ENCODE measurements at regions not wholly inside any gene's neighbourhood (a gene's known extent, or its start where the extent isn't known, plus 50 kb on each side); places are given as distances from the start of the nearest gene placed in this dataset.

DNA sequence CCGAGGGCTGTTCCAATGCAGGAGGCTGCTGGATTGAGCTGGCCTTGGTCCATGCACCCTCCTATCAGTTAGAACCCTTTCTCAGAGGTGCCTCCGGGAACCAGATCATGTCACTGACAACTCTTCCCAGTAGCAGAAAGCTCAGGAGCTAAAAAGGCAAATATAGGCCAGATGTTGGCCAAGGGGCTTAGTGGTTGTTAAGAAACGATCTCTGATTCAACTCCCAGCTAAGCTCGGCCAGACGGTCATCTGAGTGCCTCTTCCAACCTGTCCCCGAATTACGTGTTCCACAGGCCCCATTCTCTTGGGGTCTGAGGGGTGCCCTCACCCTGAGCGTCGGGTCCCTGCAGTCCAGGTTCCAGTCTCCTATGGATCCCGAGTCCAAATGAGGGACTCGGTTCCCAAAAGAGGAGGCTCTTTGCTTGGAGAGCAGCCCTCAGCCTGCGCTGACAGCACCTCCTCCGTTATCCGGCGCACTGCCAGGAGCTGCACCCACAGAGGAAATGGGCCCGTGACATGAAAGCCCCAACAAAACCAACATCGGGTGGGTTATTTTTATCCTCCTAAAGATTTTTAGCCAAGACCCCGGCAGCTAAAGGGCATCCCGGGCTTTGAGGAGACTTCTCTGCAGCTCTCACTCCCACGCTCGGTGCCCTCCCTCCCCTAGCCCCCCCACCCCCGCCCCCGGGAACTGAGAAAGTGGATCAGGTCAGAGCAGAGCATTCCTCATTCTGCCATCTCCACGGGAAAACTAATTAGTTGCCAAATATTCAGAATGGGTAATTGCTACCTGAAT lies 106.6 kb upstream of the ID2 start:
- no peaks in the 10 kb centered on the region for H3K9me3 ChIP-seq (ENCODE audit: insufficient read depth, low read depth, low read length)
- H3K4me2 ChIP-seq (ENCODE audit: low read depth, low read length, poor library complexity, severe bottlenecking), result peak overlapping the region; percentile 73
- peaks cover 55% of the 10 kb centered on the region for H3K4me1 ChIP-seq (ENCODE audit: insufficient read depth, low read length, poor library complexity, severe bottlenecking)

GRCh38 chr2:8575834-8576423 lies 105.9 kb upstream of the ID2 start:
- H3K4me3 ChIP-seq (ENCODE audit: low read length, poor library complexity, severe bottlenecking), result peak overlapping the region; percentile 62
- H4K20me1 ChIP-seq (ENCODE audit: insufficient read depth, low read length, poor library complexity, severe bottlenecking), result no peaks in the 10 kb centered on the region
- H2AFZ ChIP-seq (ENCODE audit: low read length), result no peak overlapping the region
- H3K36me3 ChIP-seq (ENCODE audit: insufficient read depth, low read length), result no peaks in the 10 kb centered on the region
- H3K4me2 ChIP-seq (ENCODE audit: low read depth, low read length, poor library complexity, severe bottlenecking), result peak overlapping the region; percentile 73
- no peaks in the 10 kb centered on the region for H3K9me2 ChIP-seq (replicated peaks; ENCODE audit: low read depth, low read length)
- H3K9me3 ChIP-seq (ENCODE audit: insufficient read depth, low read depth, low read length), result no peaks in the 10 kb centered on the region
- TF ChIP-seq EZH2phosphoT487 (IDR thresholded peaks at IDR 0.05; ENCODE audit: borderline replicate concordance), result no peak
- TF ChIP-seq CTCF (conservative IDR thresholded peaks at IDR 0.05; ENCODE audit: low read length), result no peak
- H3F3A ChIP-seq (ENCODE audit: low read depth), result no peaks in the 10 kb centered on the region
- H3K79me2 ChIP-seq (ENCODE audit: insufficient read depth, low read length), result no peaks in the 10 kb centered on the region
- H3K9ac ChIP-seq (ENCODE audit: low read depth, low read length, poor library complexity, severe bottlenecking), result peak overlapping the region; percentile 42
- H3K27me3 ChIP-seq (ENCODE audit: insufficient read depth, low read length, poor library complexity, severe bottlenecking), result no peaks in the 10 kb centered on the region
- peaks cover 62% of the 10 kb centered on the region for H3K4me1 ChIP-seq (ENCODE audit: insufficient read depth, low read length, poor library complexity, severe bottlenecking)

More for the DNA sequence above, 106.6 kb upstream of the ID2 start:
- H3K27me3 ChIP-seq (ENCODE audit: insufficient read depth, low read length, poor library complexity, severe bottlenecking), result no peaks in the 10 kb centered on the region
- no peak overlapping the region for H2AFZ ChIP-seq (ENCODE audit: low read length)
- H3K9ac ChIP-seq (ENCODE audit: low read depth, low read length, poor library complexity, severe bottlenecking), result peak overlapping the region; percentile 42
- TF ChIP-seq EZH2phosphoT487 (IDR thresholded peaks at IDR 0.05; ENCODE audit: borderline replicate concordance) (no peak), CTCF (conservative IDR thresholded peaks at IDR 0.05; ENCODE audit: low read length) (no peak)
- H4K20me1 ChIP-seq (ENCODE audit: insufficient read depth, low read length, poor library complexity, severe bottlenecking), result no peaks in the 10 kb centered on the region
- no peaks in the 10 kb centered on the region for H3K9me2 ChIP-seq (replicated peaks; ENCODE audit: low read depth, low read length)
- H3K79me2 ChIP-seq (ENCODE audit: insufficient read depth, low read length), result no peaks in the 10 kb centered on the region
- H3K36me3 ChIP-seq (ENCODE audit: insufficient read depth, low read length), result no peaks in the 10 kb centered on the region
- H3F3A ChIP-seq (ENCODE audit: low read depth), result no peaks in the 10 kb centered on the region
- H3K4me3 ChIP-seq (ENCODE audit: low read length, poor library complexity, severe bottlenecking), result peak overlapping the region; percentile 62

GRCh38 chr2:8576525-8577167 lies 105.2 kb upstream of the ID2 start:
- Histone ChIP-seq H3F3A (ENCODE audit: low read depth) (no peaks in the 10 kb centered on the region), H3K4me3 (ENCODE audit: low read length, poor library complexity, severe bottlenecking) (no peak overlapping the region), H3K4me2 (ENCODE audit: low read depth, low read length, poor library complexity, severe bottlenecking) (peak overlapping the region; percentile 73), H3K79me2 (ENCODE audit: insufficient read depth, low read length) (no peaks in the 10 kb centered on the region), H2AFZ (ENCODE audit: low read length) (no peak overlapping the region), H3K27me3 (ENCODE audit: insufficient read depth, low read length, poor library complexity, severe bottlenecking) (no peaks in the 10 kb centered on the region), H3K9me3 (ENCODE audit: insufficient read depth, low read depth, low read length) (no peaks in the 10 kb centered on the region), H3K9ac (ENCODE audit: low read depth, low read length, poor library complexity, severe bottlenecking) (no peak overlapping the region), H3K36me3 (ENCODE audit: insufficient read depth, low read length) (no peaks in the 10 kb centered on the region), H3K9me2 (replicated peaks; ENCODE audit: low read depth, low read length) (no peaks in the 10 kb centered on the region), H3K4me1 (ENCODE audit: insufficient read depth, low read length, poor library complexity, severe bottlenecking) (peaks cover 66% of the 10 kb centered on the region), H4K20me1 (ENCODE audit: insufficient read depth, low read length, poor library complexity, severe bottlenecking) (no peaks in the 10 kb centered on the region)
- TF ChIP-seq EZH2phosphoT487 (IDR thresholded peaks at IDR 0.05; ENCODE audit: borderline replicate concordance), result no peak
- no peak for TF ChIP-seq CTCF (conservative IDR thresholded peaks at IDR 0.05; ENCODE audit: low read length)

Measured in Loucy (cell line).